Transverse colon (tissue), 4 donors: ENCODE measurements at regions not wholly inside any gene's neighbourhood (a gene's known extent, or its start where the extent isn't known, plus 50 kb on each side); places are given as distances from the start of the nearest gene placed in this dataset.

ENCODE experiments used
- DNase-seq: peaks from one replicate; pipeline ENCODE4 v3.0.0-alpha.2; 2019
- H3K27ac ChIP-seq, 4 donors: fragments of 200-600 bp; sonication (generic); 2 replicates each; pipeline ENCODE4 v1.5.1; 2016 to 2018; ENCODE audit warnings: inconsistent platforms in 4 of 4
- H3K27me3 ChIP-seq: fragments of 200-600 bp; sonication (generic); 2 replicates; pipeline ENCODE4 v1.5.1; 2017; ENCODE audit warnings: inconsistent platforms
- H3K36me3 ChIP-seq, 4 donors: fragments of 200-600 bp; sonication (generic); 2 replicates each; pipeline ENCODE4 v1.5.1; 2017 to 2019; ENCODE audit warnings: inconsistent platforms in 4 of 4
- H3K4me1 ChIP-seq, 4 donors: fragments of 200-600 bp; sonication (generic); 2 replicates each; pipeline ENCODE4 v1.5.1; 2017 to 2020; ENCODE audit warnings: inconsistent platforms in 4 of 4
- H3K4me3 ChIP-seq, 4 donors: fragments of 200-600 bp; sonication (generic); 1 replicate in 1 of 4; 2 replicates in 3 of 4; pipeline versions ENCODE4 v1.5.1 to v1.6.1; 2017 to 2019; ENCODE audit warnings: inconsistent platforms in 4 of 4
- H3K9me3 ChIP-seq, 2 donors: fragments of 200-600 bp; sonication (generic); 2 replicates each; pipeline ENCODE4 v1.5.1; 2017 to 2019; ENCODE audit warnings: inconsistent platforms in 2 of 2
- EP300 ChIP-seq: sonication (generic); formaldehyde crosslinking; IDR thresholded peaks from one replicate; pipeline ENCODE4 v1.6.1; 2017; ENCODE audit warnings: antibody characterized with exemption, low read depth
- POLR2A ChIP-seq: fragments of 450-650 bp; IDR thresholded peaks from one replicate; pipeline ENCODE4 v1.6.1; 2016; ENCODE audit warnings: antibody characterized with exemption, mild to moderate bottlenecking, moderate library complexity
- POLR2AphosphoS5 ChIP-seq, 3 donors: sonication (generic); formaldehyde crosslinking; IDR thresholded peaks; one replicate each; pipeline ENCODE4 v1.6.1; 2016; ENCODE audit warnings: antibody characterized with exemption in 3 of 3
- WGBS, 2 donors: methylation state at CpG; one replicate each; pipeline ENCODE4 v1.1.5; 2018; ENCODE audit warnings: low coverage in 1 of 2; 5-methylcytosine and 5-hydroxymethylcytosine counted together
- in situ Hi-C, 4 donors: fragments of 200-750 bp; cut with MboI; loops; one replicate each; pipeline versions ENCODE4 v1.15.0 to v1.15.1; 2017; ENCODE audit warnings: low sequenced_read_pairs in 3 of 4, low pct_ligation_motif_present in 1 of 4, low pct_unique_long_range_greater_than_20kb in 1 of 4
- intact Hi-C: fragments of 100-400 bp; cut with DNase I; formaldehyde crosslinking; loops from one replicate; pipeline ENCODE4 v1.15.1; 2023; ENCODE audit warnings: low total_unique reads
- TF ChIP-seq, protein P1 (sequence below), 5 experiments: fragments of 200-600 bp in 3 of 5; fragments of 450-650 bp in 2 of 5; sonication (generic) in 3 of 5; IDR thresholded peaks; 1 replicate in 2 of 5; 2 replicates in 3 of 5; pipeline ENCODE4 v1.5.1; 2016 to 2017; ENCODE audit warnings: antibody characterized with exemption in 5 of 5, inconsistent platforms in 3 of 5, mild to moderate bottlenecking in 2 of 5, moderate library complexity in 1 of 5

DNA sequence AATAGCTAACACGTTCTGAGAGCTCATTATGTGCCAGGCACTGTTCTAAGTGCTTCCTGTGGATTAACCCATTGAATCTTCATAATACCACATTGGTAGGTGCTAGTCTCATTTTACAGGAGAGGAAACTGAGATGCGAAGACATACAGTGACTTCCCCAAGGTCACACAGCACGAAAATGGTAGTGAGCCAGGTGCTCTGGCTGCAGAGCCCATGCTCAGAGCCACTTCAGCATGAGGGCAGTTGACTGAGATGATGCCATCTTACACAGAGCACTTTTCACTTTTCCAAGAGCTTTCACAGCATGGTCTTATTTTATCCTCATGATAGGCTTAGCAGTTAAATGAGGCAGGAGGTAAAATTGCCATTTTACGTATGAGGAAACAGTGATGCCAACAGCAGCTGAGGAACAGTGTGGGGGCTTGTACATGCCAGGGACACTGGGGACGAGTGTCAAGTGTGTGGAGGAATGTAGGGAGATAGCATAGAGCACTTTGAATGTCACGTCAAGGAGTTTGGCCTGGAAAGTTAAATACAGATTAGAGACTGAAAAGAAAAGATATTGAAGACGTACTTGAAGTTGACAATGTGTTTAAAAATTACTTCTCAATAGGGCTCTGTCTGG lies 180.0 kb downstream of the KIF4B start:
- H3K4me1 ChIP-seq = no peaks in the 10 kb centered on the region
- 63 to 70% methylated on average over 6 to 7 of the region's 7 CpGs for WGBS, 2 donors
- no peak overlapping the region for H3K4me3 ChIP-seq
- H3K36me3 ChIP-seq = no peaks in the 10 kb centered on the region
- no peaks in the 10 kb centered on the region for H3K9me3 ChIP-seq
- no peak for DNase-seq
- no peak overlapping the region for H3K27ac ChIP-seq
- H3K27me3 ChIP-seq = no peaks in the 10 kb centered on the region
- intact Hi-C loops (no loop called here), in situ Hi-C loops (no loop called here)
- TF ChIP-seq, protein P1, sequence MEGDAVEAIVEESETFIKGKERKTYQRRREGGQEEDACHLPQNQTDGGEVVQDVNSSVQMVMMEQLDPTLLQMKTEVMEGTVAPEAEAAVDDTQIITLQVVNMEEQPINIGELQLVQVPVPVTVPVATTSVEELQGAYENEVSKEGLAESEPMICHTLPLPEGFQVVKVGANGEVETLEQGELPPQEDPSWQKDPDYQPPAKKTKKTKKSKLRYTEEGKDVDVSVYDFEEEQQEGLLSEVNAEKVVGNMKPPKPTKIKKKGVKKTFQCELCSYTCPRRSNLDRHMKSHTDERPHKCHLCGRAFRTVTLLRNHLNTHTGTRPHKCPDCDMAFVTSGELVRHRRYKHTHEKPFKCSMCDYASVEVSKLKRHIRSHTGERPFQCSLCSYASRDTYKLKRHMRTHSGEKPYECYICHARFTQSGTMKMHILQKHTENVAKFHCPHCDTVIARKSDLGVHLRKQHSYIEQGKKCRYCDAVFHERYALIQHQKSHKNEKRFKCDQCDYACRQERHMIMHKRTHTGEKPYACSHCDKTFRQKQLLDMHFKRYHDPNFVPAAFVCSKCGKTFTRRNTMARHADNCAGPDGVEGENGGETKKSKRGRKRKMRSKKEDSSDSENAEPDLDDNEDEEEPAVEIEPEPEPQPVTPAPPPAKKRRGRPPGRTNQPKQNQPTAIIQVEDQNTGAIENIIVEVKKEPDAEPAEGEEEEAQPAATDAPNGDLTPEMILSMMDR (IDR thresholded peaks at IDR 0.05) = no peak
- TF ChIP-seq EP300 (no peak), POLR2A (no peak), POLR2AphosphoS5 (IDR thresholded peaks at IDR 0.05) (no peak)

DNA sequence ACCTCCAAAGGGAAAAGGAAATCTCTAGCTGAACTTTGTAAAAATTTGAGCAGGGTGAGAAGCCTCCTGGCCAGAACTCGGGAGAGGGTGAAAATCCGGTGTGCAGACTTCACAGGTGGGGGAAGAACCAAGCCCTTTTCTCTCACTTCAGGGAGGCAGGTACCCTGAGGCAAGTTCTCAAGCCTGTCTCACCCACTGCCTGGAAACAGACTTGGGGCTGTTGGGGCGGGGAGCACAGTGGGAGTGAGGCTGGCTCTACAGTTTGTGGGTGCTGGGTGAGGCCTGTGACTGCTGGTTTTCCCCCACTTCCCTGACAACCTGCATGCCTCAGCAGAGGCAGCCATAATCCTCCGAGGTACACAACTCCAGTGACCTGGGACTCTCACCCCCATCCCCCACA lies 187.1 kb downstream of the KIF4B start:
- intact Hi-C loops = no loop called here
- Histone ChIP-seq H3K27me3 (no peaks in the 10 kb centered on the region), H3K27ac (no peak overlapping the region), H3K4me1 (no peaks in the 10 kb centered on the region), H3K36me3 (no peaks in the 10 kb centered on the region), H3K9me3 (no peaks in the 10 kb centered on the region), H3K4me3 (no peak overlapping the region)
- in situ Hi-C loops = no loop called here
- no peak for DNase-seq
- WGBS, 2 donors = 72% methylated on average over 4 of the region's 4 CpGs; no CpG with 5 or more reads in 1 of the 2 donors
- no peak for TF ChIP-seq POLR2AphosphoS5 (IDR thresholded peaks at IDR 0.05)
- TF ChIP-seq EP300 = no peak
- TF ChIP-seq, protein P1 (IDR thresholded peaks at IDR 0.05) = no peak
- TF ChIP-seq POLR2A = no peak

DNA sequence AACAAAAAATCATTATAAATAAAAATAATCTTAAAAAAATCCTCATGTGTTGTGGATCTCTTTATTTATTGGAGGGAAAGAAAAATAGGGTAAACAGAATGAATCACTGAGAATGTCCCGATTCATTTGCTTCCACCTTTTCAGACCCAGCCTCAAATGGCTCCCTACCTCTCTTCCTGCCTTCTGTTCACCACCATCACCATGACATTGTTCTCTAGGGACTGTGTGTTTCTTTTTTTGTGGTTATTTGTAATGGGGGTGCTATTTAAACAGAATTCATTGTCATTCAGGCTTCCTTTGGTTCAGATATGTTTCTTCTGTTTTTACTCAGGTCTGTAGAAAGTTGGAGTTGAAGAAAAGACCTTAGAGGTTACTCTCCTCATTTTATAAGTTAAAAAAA lies 198.2 kb downstream of the KIF4B start:
- Histone ChIP-seq H3K36me3 (no peaks in the 10 kb centered on the region), H3K9me3 (no peaks in the 10 kb centered on the region), H3K4me3 (no peak overlapping the region), H3K27me3 (no peaks in the 10 kb centered on the region), H3K27ac (no peak overlapping the region), H3K4me1 (no peaks in the 10 kb centered on the region)
- DNase-seq = no peak
- WGBS, 2 donors = 42 to 72% methylated on average over 1 of the region's 1 CpG
- intact Hi-C loops (loop anchor here (1.0 kb wide), 1 partner anchor 26 kb away; no protein-coding TSS in a partner anchor), in situ Hi-C loops (no loop called here)
- TF ChIP-seq, protein P1 (IDR thresholded peaks at IDR 0.05) = no peak
- TF ChIP-seq EP300 (no peak), POLR2AphosphoS5 (IDR thresholded peaks at IDR 0.05) (no peak), POLR2A (no peak)

DNA sequence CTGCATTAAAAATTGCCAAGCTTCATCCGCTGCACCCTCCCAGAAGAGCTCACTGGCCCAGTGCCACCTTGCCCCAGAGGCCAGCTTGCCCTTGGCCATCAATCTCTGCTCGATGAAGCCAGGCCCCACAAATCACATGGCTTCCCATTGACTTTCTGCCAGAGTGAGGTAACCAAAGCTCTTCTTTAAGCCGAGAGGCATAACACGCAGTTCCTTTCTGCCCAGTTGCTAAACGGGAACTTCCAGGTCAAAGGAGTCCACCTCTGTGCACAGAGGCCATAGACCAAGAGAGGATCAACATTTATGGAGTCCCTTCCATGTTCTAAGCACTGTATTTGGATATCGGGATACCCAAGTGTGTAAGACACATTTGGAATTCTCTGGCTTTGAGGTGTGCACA lies 208.8 kb downstream of the KIF4B start:
- no peaks in the 10 kb centered on the region for H3K4me1 ChIP-seq
- H3K9me3 ChIP-seq = no peaks in the 10 kb centered on the region
- no peak overlapping the region for H3K27ac ChIP-seq
- H3K4me3 ChIP-seq = no peak overlapping the region
- DNase-seq = no peak
- in situ Hi-C loops = no loop called here
- intact Hi-C loops = no loop called here
- H3K36me3 ChIP-seq = no peaks in the 10 kb centered on the region
- H3K27me3 ChIP-seq = no peaks in the 10 kb centered on the region
- WGBS, 2 donors = 84% methylated on average over 6 of the region's 6 CpGs; no CpG with 5 or more reads in 1 of the 2 donors
- TF ChIP-seq, protein P1 (IDR thresholded peaks at IDR 0.05) = no peak
- TF ChIP-seq POLR2AphosphoS5 (IDR thresholded peaks at IDR 0.05) (no peak), EP300 (no peak), POLR2A (no peak)
